ENCODE measurements at regions not wholly inside any gene's neighbourhood (a gene's known extent, or its start where the extent isn't known, plus 50 kb on each side); places are given as distances from the start of the nearest gene placed in this dataset.
"Not testable (repeated sequence)": the region's sequence is repeated elsewhere in the genome, so short reads cannot be mapped to it uniquely, and the experiment has no call there.

DNA sequence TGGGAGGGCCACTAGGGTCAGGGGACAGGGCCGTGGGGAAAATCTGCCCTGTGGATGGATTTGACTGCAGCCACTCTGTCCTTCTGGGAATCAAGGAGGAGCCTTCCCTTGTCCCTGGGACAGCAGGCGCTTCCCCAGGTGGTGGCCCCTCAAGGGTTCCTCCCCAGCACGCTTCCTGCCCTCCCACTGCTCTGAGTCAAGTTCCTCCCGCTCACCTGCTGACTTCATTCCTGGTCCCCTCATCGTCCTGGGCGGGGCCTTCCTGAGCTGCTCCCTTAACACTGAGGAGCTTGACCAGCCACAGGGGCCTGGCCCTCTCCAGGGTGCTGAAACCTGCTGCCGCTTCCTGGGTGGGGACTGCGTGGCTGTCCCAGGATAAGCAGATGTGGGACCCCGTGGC is 64.4 kb upstream of the SFSWAP start:
- not testable (repeated sequence) for H4K12ac ChIP-seq (ENCODE audit: low read depth, low read length); H2BK5ac ChIP-seq (ENCODE audit: low read depth, low read length, poor library complexity)
- no CpG with 5 or more reads among the region's 9 CpGs for WGBS (ENCODE audit: extremely low coverage, insufficient coverage, insufficient read length)

DNA sequence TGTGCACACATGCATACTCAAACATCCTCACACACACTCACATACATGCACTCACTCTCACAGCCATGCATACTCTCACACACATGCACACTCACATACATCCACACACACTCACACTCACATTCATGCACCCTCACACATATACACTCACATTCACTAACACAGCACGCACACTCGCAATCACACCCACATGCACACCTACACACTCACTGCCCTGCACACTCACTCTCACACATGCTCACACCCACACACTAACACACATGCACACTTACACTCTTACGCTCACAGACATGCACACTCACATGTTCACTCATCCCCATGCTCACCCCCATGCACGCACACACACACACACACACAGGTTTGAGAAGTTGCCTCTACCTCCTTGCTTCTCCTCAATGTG is 63.2 kb upstream of the SFSWAP start:
- Histone ChIP-seq H2AFZ (ENCODE audit: insufficient read depth, low read length, poor library complexity) (no peak overlapping the region), H3K4me2 (ENCODE audit: low read length) (no peak overlapping the region), H3K79me2 (ENCODE audit: control insufficient read depth, insufficient read depth, low read length, poor library complexity) (no peaks in the 10 kb centered on the region), H2BK5ac (ENCODE audit: low read depth, low read length, poor library complexity) (no peak overlapping the region), H4K91ac (ENCODE audit: low read depth, low read length) (no peak overlapping the region), H3K9me3 (ENCODE audit: insufficient read depth, low read depth, low read length) (no peaks in the 10 kb centered on the region), H3K4me1 (ENCODE audit: control insufficient read depth in 1 of 2, insufficient read depth in 2 of 2, low read length in 2 of 2) (no peaks in the 10 kb centered on the region), H3K36me3 (ENCODE audit: control insufficient read depth in 1 of 2, insufficient read depth in 2 of 2, low read length in 2 of 2) (no peaks in the 10 kb centered on the region), H4K8ac (ENCODE audit: low read depth, low read length) (no peak overlapping the region), H3K23ac (ENCODE audit: low read length) (no peak overlapping the region), H3K79me1 (ENCODE audit: low read length) (no peaks in the 10 kb centered on the region), H4K12ac (ENCODE audit: low read depth, low read length) (no peak overlapping the region), H3K14ac (ENCODE audit: low read length) (no peak overlapping the region), H2BK12ac (ENCODE audit: low read length) (no peak overlapping the region), H2BK120ac (ENCODE audit: insufficient read depth, low read length, poor library complexity) (no peak overlapping the region), H3K18ac (ENCODE audit: low read length) (no peak overlapping the region), H3K27ac (ENCODE audit: low read depth, low read length) (no peak overlapping the region), H3K4me3 (ENCODE audit: low read depth, low read length) (no peak overlapping the region), H2AK5ac (ENCODE audit: low read length) (no peak overlapping the region), H3K27me3 (ENCODE audit: insufficient read depth, low read length) (no peaks in the 10 kb centered on the region), H3K4ac (ENCODE audit: low read depth, low read length) (no peak overlapping the region), H3K9ac (ENCODE audit: low read length) (no peak overlapping the region)
- no CpG with 5 or more reads among the region's 4 CpGs for WGBS (ENCODE audit: extremely low coverage, insufficient coverage, insufficient read length)
- no peak for DNase-seq

More for the DNA sequence above, 64.4 kb upstream of the SFSWAP start:
- not testable (repeated sequence) for DNase-seq; H3K14ac ChIP-seq (ENCODE audit: low read length); H3K27ac ChIP-seq (ENCODE audit: low read depth, low read length); H3K4ac ChIP-seq (ENCODE audit: low read depth, low read length); H3K4me1 ChIP-seq (ENCODE audit: control insufficient read depth in 1 of 2, insufficient read depth in 2 of 2, low read length in 2 of 2); H2BK12ac ChIP-seq (ENCODE audit: low read length); H3K79me2 ChIP-seq (ENCODE audit: control insufficient read depth, insufficient read depth, low read length, poor library complexity); H2AK5ac ChIP-seq (ENCODE audit: low read length); H3K18ac ChIP-seq (ENCODE audit: low read length); H3K23ac ChIP-seq (ENCODE audit: low read length); H3K4me2 ChIP-seq (ENCODE audit: low read length); H4K8ac ChIP-seq (ENCODE audit: low read depth, low read length); H3K4me3 ChIP-seq (ENCODE audit: low read depth, low read length); H2BK120ac ChIP-seq (ENCODE audit: insufficient read depth, low read length, poor library complexity); H3K9ac ChIP-seq (ENCODE audit: low read length); H4K91ac ChIP-seq (ENCODE audit: low read depth, low read length); H3K9me3 ChIP-seq (ENCODE audit: insufficient read depth, low read depth, low read length); H3K36me3 ChIP-seq (ENCODE audit: control insufficient read depth in 1 of 2, insufficient read depth in 2 of 2, low read length in 2 of 2); H2AFZ ChIP-seq (ENCODE audit: insufficient read depth, low read length, poor library complexity); H3K27me3 ChIP-seq (ENCODE audit: insufficient read depth, low read length); H3K79me1 ChIP-seq (ENCODE audit: low read length)

DNA sequence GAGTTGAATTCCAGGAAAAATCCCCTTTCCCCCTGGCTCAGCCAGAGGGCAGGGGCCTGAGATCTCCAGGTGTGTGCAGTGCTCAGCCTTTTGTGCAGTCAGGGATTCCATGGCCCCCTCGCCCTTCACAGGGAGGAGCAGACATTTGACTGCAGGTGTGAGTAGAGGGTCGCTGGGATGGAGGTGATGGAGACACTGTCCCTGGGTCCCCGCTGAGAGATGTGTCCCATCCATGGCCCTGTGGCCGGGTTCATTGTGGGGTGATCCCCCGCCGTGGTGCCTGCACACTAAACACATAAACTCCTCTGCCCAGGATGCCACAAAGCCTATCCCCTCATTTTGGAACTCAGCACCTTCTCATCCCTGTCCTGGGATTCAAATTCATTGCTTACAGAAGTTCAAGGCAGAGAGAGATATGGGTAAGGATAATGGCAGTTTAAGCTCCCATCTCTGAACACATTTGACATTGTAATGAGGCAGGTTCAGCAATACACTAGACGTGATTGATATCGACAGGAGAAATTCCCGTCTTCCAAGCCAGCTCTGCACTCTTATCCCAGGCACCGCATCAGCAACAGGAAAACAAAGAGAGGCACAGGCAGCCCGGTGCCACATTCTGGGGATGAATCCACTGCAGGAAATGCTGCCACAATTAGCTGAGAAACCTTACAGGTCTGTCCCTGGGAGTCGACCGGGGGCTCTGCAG is 55.3 kb upstream of the SFSWAP start:
- H4K8ac ChIP-seq (ENCODE audit: low read depth, low read length); H2AK5ac ChIP-seq (ENCODE audit: low read length); H3K9me3 ChIP-seq (ENCODE audit: insufficient read depth, low read depth, low read length); H3K23ac ChIP-seq (ENCODE audit: low read length); H3K79me1 ChIP-seq (ENCODE audit: low read length); DNase-seq; H3K14ac ChIP-seq (ENCODE audit: low read length); H2AFZ ChIP-seq (ENCODE audit: insufficient read depth, low read length, poor library complexity); H3K27me3 ChIP-seq (ENCODE audit: insufficient read depth, low read length); H2BK5ac ChIP-seq (ENCODE audit: low read depth, low read length, poor library complexity); H3K18ac ChIP-seq (ENCODE audit: low read length); H2BK120ac ChIP-seq (ENCODE audit: insufficient read depth, low read length, poor library complexity); H3K4ac ChIP-seq (ENCODE audit: low read depth, low read length); H2BK12ac ChIP-seq (ENCODE audit: low read length); H4K12ac ChIP-seq (ENCODE audit: low read depth, low read length); H3K27ac ChIP-seq (ENCODE audit: low read depth, low read length); H3K4me2 ChIP-seq (ENCODE audit: low read length); H4K91ac ChIP-seq (ENCODE audit: low read depth, low read length); H3K79me2 ChIP-seq (ENCODE audit: control insufficient read depth, insufficient read depth, low read length, poor library complexity); H3K4me3 ChIP-seq (ENCODE audit: low read depth, low read length); H3K36me3 ChIP-seq (ENCODE audit: control insufficient read depth in 1 of 2, insufficient read depth in 2 of 2, low read length in 2 of 2); H3K4me1 ChIP-seq (ENCODE audit: control insufficient read depth in 1 of 2, insufficient read depth in 2 of 2, low read length in 2 of 2); H3K9ac ChIP-seq (ENCODE audit: low read length): not testable (repeated sequence)
- no CpG with 5 or more reads among the region's 13 CpGs for WGBS (ENCODE audit: extremely low coverage, insufficient coverage, insufficient read length)

DNA sequence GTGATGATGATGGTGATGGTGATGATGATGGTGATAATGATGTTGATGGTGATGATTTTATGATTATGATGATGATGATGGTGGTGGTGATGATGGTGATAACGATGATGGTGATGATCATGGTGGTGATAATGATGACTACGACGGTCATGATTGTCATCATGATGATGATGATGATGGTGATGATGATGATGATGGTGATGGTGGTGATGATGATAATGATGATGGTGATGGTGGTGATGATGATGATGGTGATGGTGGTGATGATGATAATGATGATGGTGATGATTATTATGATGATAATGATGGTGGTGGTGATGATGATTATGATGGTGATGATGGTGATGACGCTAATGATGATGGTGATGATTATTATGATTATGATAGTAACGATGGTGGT is 54.1 kb upstream of the SFSWAP start:
- not testable (repeated sequence) for H4K91ac ChIP-seq (ENCODE audit: low read depth, low read length); H2BK5ac ChIP-seq (ENCODE audit: low read depth, low read length, poor library complexity); H3K4me3 ChIP-seq (ENCODE audit: low read depth, low read length); H3K4ac ChIP-seq (ENCODE audit: low read depth, low read length); H4K12ac ChIP-seq (ENCODE audit: low read depth, low read length); H3K36me3 ChIP-seq (ENCODE audit: control insufficient read depth in 1 of 2, insufficient read depth in 2 of 2, low read length in 2 of 2); H2BK120ac ChIP-seq (ENCODE audit: insufficient read depth, low read length, poor library complexity); H3K27me3 ChIP-seq (ENCODE audit: insufficient read depth, low read length); H3K18ac ChIP-seq (ENCODE audit: low read length); H3K4me1 ChIP-seq (ENCODE audit: control insufficient read depth in 1 of 2, insufficient read depth in 2 of 2, low read length in 2 of 2); H3K4me2 ChIP-seq (ENCODE audit: low read length); H2AFZ ChIP-seq (ENCODE audit: insufficient read depth, low read length, poor library complexity); DNase-seq; H3K79me2 ChIP-seq (ENCODE audit: control insufficient read depth, insufficient read depth, low read length, poor library complexity); H3K9me3 ChIP-seq (ENCODE audit: insufficient read depth, low read depth, low read length); H4K8ac ChIP-seq (ENCODE audit: low read depth, low read length); H2BK12ac ChIP-seq (ENCODE audit: low read length); H3K27ac ChIP-seq (ENCODE audit: low read depth, low read length); H2AK5ac ChIP-seq (ENCODE audit: low read length); H3K23ac ChIP-seq (ENCODE audit: low read length); H3K9ac ChIP-seq (ENCODE audit: low read length); H3K79me1 ChIP-seq (ENCODE audit: low read length); H3K14ac ChIP-seq (ENCODE audit: low read length)
- WGBS (ENCODE audit: extremely low coverage, insufficient coverage, insufficient read length) = no CpG with 5 or more reads among the region's 5 CpGs

Data from trophoblast cell (in vitro differentiated cells and primary cell).